ENCODE measurements at regions not wholly inside any gene's neighbourhood (a gene's known extent, or its start where the extent isn't known, plus 50 kb on each side); places are given as distances from the start of the nearest gene placed in this dataset.

GRCh38 chr4:33512397-33512796, 2731.9 kb downstream of the ARAP2 start:
- H3K36me3 ChIP-seq = no peaks in the 10 kb centered on the region
- no peak overlapping the region for H3K27ac ChIP-seq
- no peaks in the 10 kb centered on the region for H3K27me3 ChIP-seq
- no peak for DNase-seq (ENCODE audit: low read depth in 1 of 2, low spot score in 1 of 2)
- peaks cover 2% of the 10 kb centered on the region for H3K9me3 ChIP-seq (ENCODE audit: low read depth)
- no peak overlapping the region for H3K4me3 ChIP-seq
- no peak for TF ChIP-seq CTCF (IDR thresholded peaks at IDR 0.05; ENCODE audit: low read depth, low read length)
- H3K4me1 ChIP-seq (ENCODE audit: low read depth) = no peaks in the 10 kb centered on the region

GRCh38 chr4:33518856-33519255, 2725.5 kb downstream of the ARAP2 start:
- H3K9me3 ChIP-seq (ENCODE audit: low read depth) = peaks cover 2% of the 10 kb centered on the region
- H3K36me3 ChIP-seq = no peaks in the 10 kb centered on the region
- DNase-seq (ENCODE audit: low read depth in 1 of 2, low spot score in 1 of 2) = no peak
- no peak overlapping the region for H3K27ac ChIP-seq
- H3K4me3 ChIP-seq = no peak overlapping the region
- no peaks in the 10 kb centered on the region for H3K27me3 ChIP-seq
- no peak for TF ChIP-seq CTCF (IDR thresholded peaks at IDR 0.05; ENCODE audit: low read depth, low read length)
- no peaks in the 10 kb centered on the region for H3K4me1 ChIP-seq (ENCODE audit: low read depth)

- Histone ChIP-seq H3K4me3 (no peak overlapping the region), H3K9me3 (ENCODE audit: low read depth) (no peaks in the 10 kb centered on the region), H3K27ac (no peak overlapping the region), H3K27me3 (no peaks in the 10 kb centered on the region), H3K36me3 (no peaks in the 10 kb centered on the region), H3K4me1 (ENCODE audit: low read depth) (no peaks in the 10 kb centered on the region)
- DNase-seq (ENCODE audit: low read depth in 1 of 2, low spot score in 1 of 2) = no peak
- TF ChIP-seq CTCF (IDR thresholded peaks at IDR 0.05; ENCODE audit: low read depth, low read length) = no peak
Measured at GRCh38 chr4:33532821-33533220, 2711.5 kb downstream of the ARAP2 start.

GRCh38 chr4:33536898-33537297, 2707.4 kb downstream of the ARAP2 start:
- Histone ChIP-seq H3K4me3 (no peak overlapping the region), H3K36me3 (no peaks in the 10 kb centered on the region), H3K27ac (no peak overlapping the region), H3K9me3 (ENCODE audit: low read depth) (no peaks in the 10 kb centered on the region), H3K4me1 (ENCODE audit: low read depth) (no peaks in the 10 kb centered on the region), H3K27me3 (no peaks in the 10 kb centered on the region)
- DNase-seq (ENCODE audit: low read depth in 1 of 2, low spot score in 1 of 2) = no peak
- no peak for TF ChIP-seq CTCF (IDR thresholded peaks at IDR 0.05; ENCODE audit: low read depth, low read length)

GRCh38 chr4:33537527-33537926, 2706.8 kb downstream of the ARAP2 start:
- no peak overlapping the region for H3K4me3 ChIP-seq
- no peaks in the 10 kb centered on the region for H3K4me1 ChIP-seq (ENCODE audit: low read depth)
- no peak overlapping the region for H3K27ac ChIP-seq
- no peak for DNase-seq (ENCODE audit: low read depth in 1 of 2, low spot score in 1 of 2)
- H3K27me3 ChIP-seq = no peaks in the 10 kb centered on the region
- no peak for TF ChIP-seq CTCF (IDR thresholded peaks at IDR 0.05; ENCODE audit: low read depth, low read length)
- H3K36me3 ChIP-seq = no peaks in the 10 kb centered on the region
- no peaks in the 10 kb centered on the region for H3K9me3 ChIP-seq (ENCODE audit: low read depth)

- Histone ChIP-seq H3K36me3 (no peaks in the 10 kb centered on the region), H3K9me3 (ENCODE audit: low read depth) (no peaks in the 10 kb centered on the region), H3K4me3 (no peak overlapping the region), H3K4me1 (ENCODE audit: low read depth) (no peaks in the 10 kb centered on the region), H3K27ac (no peak overlapping the region), H3K27me3 (no peaks in the 10 kb centered on the region)
- no peak for DNase-seq (ENCODE audit: low read depth in 1 of 2, low spot score in 1 of 2)
- no peak for TF ChIP-seq CTCF (IDR thresholded peaks at IDR 0.05; ENCODE audit: low read depth, low read length)
Measured at GRCh38 chr4:33543941-33544450, 2700.3 kb downstream of the ARAP2 start.
